H1 (cell line): ENCODE measurements at regions not wholly inside any gene's neighbourhood (a gene's known extent, or its start where the extent isn't known, plus 50 kb on each side); places are given as distances from the start of the nearest gene placed in this dataset.

Source experiments
- BRCA1 ChIP-seq: IDR thresholded peaks from 2 replicates; pipeline ENCODE4 v1.6.1; 2012; ENCODE audit warnings: low read depth, low read length, improper control_type of control experiment
- CREB1 ChIP-seq: IDR thresholded peaks from 2 replicates; pipeline ENCODE4 v1.6.1; 2012; ENCODE audit warnings: inconsistent platforms
- GABPA ChIP-seq: IDR thresholded peaks from 2 replicates; pipeline ENCODE4 v1.6.1; 2011; ENCODE audit warnings: mild to moderate bottlenecking, low read length, moderate library complexity, borderline replicate concordance; ENCODE audit not compliant: insufficient read depth
- HDAC2 ChIP-seq, 2 experiments: fragments of 300-600 bp in 1 of 2; sonication (generic) in 1 of 2; IDR thresholded peaks; 2 replicates each; pipeline ENCODE4 v1.6.1; 2011 to 2012; ENCODE audit warnings: low read depth in 2 of 2, low read length in 2 of 2, mild to moderate bottlenecking in 2 of 2, moderate library complexity in 2 of 2, borderline replicate concordance in 1 of 2, inconsistent platforms in 1 of 2
- POLR2AphosphoS5 ChIP-seq: IDR thresholded peaks from 2 replicates; pipeline ENCODE4 v1.6.1; 2011; ENCODE audit warnings: low read depth, low read length
- TF ChIP-seq, protein P1 (sequence below), 3 experiments: IDR thresholded peaks; 1 replicate in 2 of 3; 2 replicates in 1 of 3; pipeline versions ENCODE4 v1.5.1 to v1.6.1; 2011; ENCODE audit warnings: low read length in 3 of 3, mild to moderate bottlenecking in 3 of 3, inconsistent platforms in 2 of 3, low read depth in 1 of 3, moderate library complexity in 1 of 3; ENCODE audit not compliant: insufficient read depth in 1 of 3; ENCODE audit errors: control extremely low read depth in 1 of 3

DNA sequence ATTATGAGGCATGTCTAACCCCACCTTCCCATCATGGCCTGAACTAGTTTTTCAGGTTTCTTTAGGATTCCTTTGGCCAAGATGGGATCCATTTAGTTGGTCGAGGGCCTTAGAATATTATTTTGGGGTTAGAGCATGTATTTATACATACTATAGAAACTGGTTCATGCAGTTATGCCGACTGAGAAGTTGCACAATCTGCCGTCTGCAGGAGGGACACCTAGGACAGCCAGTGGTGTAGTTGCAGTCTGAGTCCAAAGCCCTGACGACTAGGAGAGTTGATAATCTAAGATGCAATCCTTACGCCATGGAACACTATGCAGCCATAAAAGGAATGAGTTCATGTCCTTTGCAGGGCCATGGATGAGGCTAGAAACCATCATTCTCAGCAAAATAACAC, 424.0 kb downstream of the SHISA9 start:
- TF ChIP-seq, protein P1, sequence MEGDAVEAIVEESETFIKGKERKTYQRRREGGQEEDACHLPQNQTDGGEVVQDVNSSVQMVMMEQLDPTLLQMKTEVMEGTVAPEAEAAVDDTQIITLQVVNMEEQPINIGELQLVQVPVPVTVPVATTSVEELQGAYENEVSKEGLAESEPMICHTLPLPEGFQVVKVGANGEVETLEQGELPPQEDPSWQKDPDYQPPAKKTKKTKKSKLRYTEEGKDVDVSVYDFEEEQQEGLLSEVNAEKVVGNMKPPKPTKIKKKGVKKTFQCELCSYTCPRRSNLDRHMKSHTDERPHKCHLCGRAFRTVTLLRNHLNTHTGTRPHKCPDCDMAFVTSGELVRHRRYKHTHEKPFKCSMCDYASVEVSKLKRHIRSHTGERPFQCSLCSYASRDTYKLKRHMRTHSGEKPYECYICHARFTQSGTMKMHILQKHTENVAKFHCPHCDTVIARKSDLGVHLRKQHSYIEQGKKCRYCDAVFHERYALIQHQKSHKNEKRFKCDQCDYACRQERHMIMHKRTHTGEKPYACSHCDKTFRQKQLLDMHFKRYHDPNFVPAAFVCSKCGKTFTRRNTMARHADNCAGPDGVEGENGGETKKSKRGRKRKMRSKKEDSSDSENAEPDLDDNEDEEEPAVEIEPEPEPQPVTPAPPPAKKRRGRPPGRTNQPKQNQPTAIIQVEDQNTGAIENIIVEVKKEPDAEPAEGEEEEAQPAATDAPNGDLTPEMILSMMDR (IDR thresholded peaks at IDR 0.05; ENCODE audit: control extremely low read depth in 1 of 3, insufficient read depth in 1 of 3, low read depth in 1 of 3, low read length in 3 of 3): no peak
- no peak for TF ChIP-seq GABPA
- TF ChIP-seq BRCA1: no peak
- TF ChIP-seq HDAC2 (IDR thresholded peaks at IDR 0.05; ENCODE audit: borderline replicate concordance in 1 of 2, low read depth in 2 of 2, low read length in 2 of 2): no peak
- no peak for TF ChIP-seq POLR2AphosphoS5
- TF ChIP-seq CREB1: no peak
